Neural cell (in vitro differentiated cells): ENCODE measurements at regions not wholly inside any gene's neighbourhood (a gene's known extent, or its start where the extent isn't known, plus 50 kb on each side); places are given as distances from the start of the nearest gene placed in this dataset.

Source experiments
- CTCF ChIP-seq: fragments of 450-650 bp; IDR thresholded peaks from 2 replicates; pipeline ENCODE4 v1.5.1; 2014; ENCODE audit warnings: antibody characterized with exemption, mild to moderate bottlenecking, moderate library complexity; ENCODE audit not compliant: poor library complexity, severe bottlenecking
- EP300 ChIP-seq: fragments of 450-650 bp; conservative IDR thresholded peaks from 2 replicates; pipeline ENCODE4 v1.6.1; 2014; ENCODE audit warnings: antibody characterized with exemption, mild to moderate bottlenecking, moderate library complexity; ENCODE audit not compliant: poor library complexity, severe bottlenecking
- EZH2 ChIP-seq: fragments of 200-600, 300-800 bp; shearing (Covaris generic), sonication (generic); IDR thresholded peaks from 2 replicates; pipeline ENCODE4 v1.6.1; 2014; ENCODE audit warnings: antibody characterized with exemption, low read length, borderline replicate concordance, mild to moderate bottlenecking; ENCODE audit not compliant: insufficient read depth, poor library complexity, severe bottlenecking
- RAD21 ChIP-seq: fragments of 450-650 bp; conservative IDR thresholded peaks from 2 replicates; pipeline ENCODE4 v1.6.1; 2014; ENCODE audit warnings: antibody characterized with exemption, mild to moderate bottlenecking, moderate library complexity
- TAF1 ChIP-seq: IDR thresholded peaks from 2 replicates; pipeline ENCODE4 v1.6.1; 2012; ENCODE audit warnings: low read depth

- no peak for TF ChIP-seq CTCF
- no peak for TF ChIP-seq EZH2
- no peak for TF ChIP-seq RAD21
- no peak for TF ChIP-seq EP300
- no peak for TF ChIP-seq TAF1
Measured at GRCh38 chr1:106325600-106325999, 730.9 kb upstream of the PRMT6 start.
